Retinal pigment epithelial cell (primary cell): ENCODE measurements at regions not wholly inside any gene's neighbourhood (a gene's known extent, or its start where the extent isn't known, plus 50 kb on each side); places are given as distances from the start of the nearest gene placed in this dataset.

Experiments
- DNase-seq: peaks from one replicate; pipeline ENCODE4 v3.0.0-alpha.2; 2010; ENCODE audit warnings: low read depth
- H3K4me3 ChIP-seq: 2 replicates; pipeline ENCODE4 v1.5.1; 2011; ENCODE audit warnings: mild to moderate bottlenecking, low read length, control low read depth, moderate library complexity
- CTCF ChIP-seq: conservative IDR thresholded peaks from 2 replicates; pipeline ENCODE4 v1.5.1; 2011; ENCODE audit warnings: low read depth, low read length, control low read depth, inconsistent platforms

GRCh38 chr11:38278457-38279141 lies 1680.6 kb upstream of the RAG2 start:
- DNase-seq = no peak
- no peak overlapping the region for H3K4me3 ChIP-seq
- no peak for TF ChIP-seq CTCF

- no peak for TF ChIP-seq CTCF
- no peak overlapping the region for H3K4me3 ChIP-seq
- DNase-seq = no peak
These were observed 1676.0 kb upstream of the RAG2 start for GRCh38 chr11:38274031-38274430.

- TF ChIP-seq CTCF = no peak
- no peak for DNase-seq
- H3K4me3 ChIP-seq = no peak overlapping the region
These were observed 1674.3 kb upstream of the RAG2 start for GRCh38 chr11:38272376-38272775.

GRCh38 chr11:38266691-38267090 lies 1668.7 kb upstream of the RAG2 start:
- no peak overlapping the region for H3K4me3 ChIP-seq
- no peak for TF ChIP-seq CTCF
- DNase-seq = no peak

GRCh38 chr11:38256436-38256835 lies 1658.4 kb upstream of the RAG2 start:
- no peak for DNase-seq
- no peak for TF ChIP-seq CTCF

GRCh38 chr11:38254913-38255312 lies 1656.9 kb upstream of the RAG2 start:
- no peak for TF ChIP-seq CTCF
- DNase-seq = no peak

More at GRCh38 chr11:38256436-38256835, 1658.4 kb upstream of the RAG2 start:
- no peak overlapping the region for H3K4me3 ChIP-seq

GRCh38 chr11:38252620-38253019 lies 1654.6 kb upstream of the RAG2 start:
- H3K4me3 ChIP-seq = no peak overlapping the region
- no peak for DNase-seq
- no peak for TF ChIP-seq CTCF

More at GRCh38 chr11:38254913-38255312, 1656.9 kb upstream of the RAG2 start:
- no peak overlapping the region for H3K4me3 ChIP-seq
